GM18868 (cell line): ENCODE measurements at regions not wholly inside any gene's neighbourhood (a gene's known extent, or its start where the extent isn't known, plus 50 kb on each side); places are given as distances from the start of the nearest gene placed in this dataset.

Experiments
- ATAC-seq: cut with Tn5 transposase; IDR thresholded peaks from one replicate; pipeline ENCODE4 v1.9.1; 2021; ENCODE audit warnings: mild to moderate bottlenecking, moderate library complexity; ENCODE audit not compliant: unreplicated experiment

DNA sequence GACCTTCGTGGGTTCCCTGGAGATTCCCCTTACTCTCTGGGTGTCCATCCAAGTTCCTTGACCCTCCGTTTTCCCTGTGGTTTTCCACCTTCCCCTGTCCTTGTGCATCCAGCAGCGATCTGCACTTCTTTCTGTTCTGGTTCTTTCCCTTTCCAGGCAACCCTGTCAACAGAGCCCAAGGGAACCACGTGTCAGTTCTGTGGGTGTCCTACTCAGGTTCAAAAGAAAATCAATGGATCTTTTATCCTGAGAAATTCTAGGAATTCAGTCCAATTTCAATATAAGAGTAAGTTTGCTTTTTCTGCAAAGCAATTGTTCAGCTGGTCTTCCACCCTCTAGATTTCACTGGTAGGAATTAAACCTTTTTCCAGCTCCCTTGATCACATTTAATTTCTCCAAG lies 1394.8 kb upstream of the SLC10A2 start:
- no peak for ATAC-seq

DNA sequence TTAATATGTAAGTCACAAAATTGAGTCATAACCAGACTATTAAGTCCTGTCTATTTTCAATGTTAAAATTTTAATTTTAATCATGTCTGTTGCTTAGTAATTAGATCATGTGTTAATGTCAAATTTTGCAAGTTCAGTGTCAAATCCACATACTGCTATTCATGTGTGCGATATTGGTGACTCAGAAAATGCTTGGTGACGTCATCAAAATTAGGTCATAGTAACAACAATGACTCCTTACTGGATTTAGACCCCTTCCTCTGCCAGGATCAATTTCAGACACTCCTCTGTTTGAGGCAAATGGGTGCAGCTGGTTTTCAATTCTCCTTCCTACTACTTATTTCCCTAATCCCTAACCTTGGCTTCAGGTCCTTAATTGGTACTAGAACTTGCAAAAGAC lies 1394.3 kb upstream of the SLC10A2 start:
- no peak for ATAC-seq

DNA sequence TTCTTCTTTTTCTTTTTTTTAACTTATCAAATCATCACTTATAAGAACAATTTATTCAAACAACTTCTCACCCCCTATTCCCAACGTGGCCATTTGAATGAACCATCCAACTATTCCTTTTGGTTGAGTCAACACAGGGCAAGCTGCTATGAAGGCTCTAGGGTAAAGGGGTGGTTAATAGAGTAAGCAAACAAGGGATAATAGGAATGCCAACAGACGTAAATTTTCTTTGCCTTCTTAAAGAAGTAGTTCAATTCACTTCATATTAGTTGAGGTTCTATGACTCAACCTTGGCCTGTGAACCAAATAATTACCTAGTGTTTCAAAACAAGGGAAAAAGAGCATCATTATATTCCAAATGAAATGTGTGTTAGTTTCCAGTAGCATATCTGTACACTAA lies 1383.8 kb upstream of the SLC10A2 start:
- no peak for ATAC-seq

- no peak for ATAC-seq
These were observed 1381.1 kb upstream of the SLC10A2 start for GRCh38 chr13:104447348-104447747.

GRCh38 chr13:104442536-104442935 lies 1376.3 kb upstream of the SLC10A2 start:
- ATAC-seq: no peak

DNA sequence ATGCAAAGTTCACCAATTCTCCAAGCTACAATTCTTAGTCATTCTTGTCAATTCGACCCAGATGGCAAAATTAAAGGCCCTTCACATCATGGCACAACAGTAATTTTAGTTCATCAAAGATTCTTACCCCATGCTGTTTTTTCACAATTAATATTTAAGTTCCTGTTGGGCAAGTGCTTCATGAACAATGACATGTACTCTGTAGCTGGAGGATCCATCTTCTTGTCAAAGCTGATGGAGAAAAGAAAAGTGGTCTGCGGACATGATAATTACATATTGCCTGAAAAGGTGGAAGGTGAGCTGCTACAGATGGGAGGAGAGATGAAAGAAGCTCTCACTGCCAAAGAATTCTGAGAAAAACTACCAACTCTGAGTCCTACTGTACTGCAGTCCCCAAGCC lies 1370.3 kb upstream of the SLC10A2 start:
- no peak for ATAC-seq

- ATAC-seq: no peak
These were observed 1365.7 kb upstream of the SLC10A2 start for GRCh38 chr13:104431895-104432294.

GRCh38 chr13:104426435-104426834 lies 1360.2 kb upstream of the SLC10A2 start:
- no peak for ATAC-seq

- ATAC-seq: no peak
These were observed 1356.5 kb upstream of the SLC10A2 start for GRCh38 chr13:104422668-104423067.

GRCh38 chr13:104416973-104417372 lies 1350.8 kb upstream of the SLC10A2 start:
- ATAC-seq: no peak

- ATAC-seq: no peak
These were observed 1348.6 kb upstream of the SLC10A2 start for GRCh38 chr13:104414771-104415170.

- no peak for ATAC-seq
These were observed 1348.0 kb upstream of the SLC10A2 start for GRCh38 chr13:104414181-104414580.

GRCh38 chr13:104411141-104411765 lies 1345.0 kb upstream of the SLC10A2 start:
- no peak for ATAC-seq

GRCh38 chr13:104408733-104409132 lies 1342.5 kb upstream of the SLC10A2 start:
- no peak for ATAC-seq

- no peak for ATAC-seq
These were observed 1338.1 kb upstream of the SLC10A2 start for GRCh38 chr13:104404325-104404724.

DNA sequence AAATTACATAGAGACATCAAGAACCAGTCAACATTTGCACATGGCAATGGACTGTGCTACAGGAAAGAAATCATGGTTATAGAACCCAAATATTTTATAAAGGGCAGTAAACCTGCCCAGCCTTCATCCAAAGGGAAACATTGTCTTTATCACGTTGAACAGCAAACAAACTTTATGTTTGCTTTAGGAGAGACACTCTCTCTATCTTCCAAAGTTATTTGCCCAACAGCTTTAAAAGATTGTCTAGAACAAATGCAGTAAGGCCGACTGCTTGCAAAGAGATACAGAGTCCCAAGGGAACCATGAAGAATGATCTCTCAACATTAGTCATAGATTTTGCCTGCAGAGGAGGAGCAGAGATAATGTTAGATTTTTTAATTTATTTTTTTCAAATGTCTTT lies 1323.5 kb upstream of the SLC10A2 start:
- ATAC-seq: no peak

DNA sequence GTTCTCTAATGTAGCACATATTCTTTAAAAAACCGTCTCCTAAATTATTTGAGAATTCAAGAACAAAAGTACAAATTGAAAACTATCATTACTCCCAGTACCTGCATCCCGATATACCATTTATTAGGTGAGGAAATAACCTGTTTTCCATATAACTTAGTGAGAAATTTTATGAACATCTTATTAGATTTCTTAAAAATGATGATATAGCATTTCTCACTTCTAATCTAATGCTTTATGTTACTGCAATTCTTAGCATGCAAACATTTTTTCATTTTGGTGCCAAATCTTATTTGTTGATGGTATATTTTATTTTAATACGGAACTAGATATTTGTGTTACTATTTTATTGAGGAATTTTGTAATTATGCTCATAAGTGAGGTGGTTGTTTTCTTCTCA lies 1321.3 kb upstream of the SLC10A2 start:
- ATAC-seq: no peak

DNA sequence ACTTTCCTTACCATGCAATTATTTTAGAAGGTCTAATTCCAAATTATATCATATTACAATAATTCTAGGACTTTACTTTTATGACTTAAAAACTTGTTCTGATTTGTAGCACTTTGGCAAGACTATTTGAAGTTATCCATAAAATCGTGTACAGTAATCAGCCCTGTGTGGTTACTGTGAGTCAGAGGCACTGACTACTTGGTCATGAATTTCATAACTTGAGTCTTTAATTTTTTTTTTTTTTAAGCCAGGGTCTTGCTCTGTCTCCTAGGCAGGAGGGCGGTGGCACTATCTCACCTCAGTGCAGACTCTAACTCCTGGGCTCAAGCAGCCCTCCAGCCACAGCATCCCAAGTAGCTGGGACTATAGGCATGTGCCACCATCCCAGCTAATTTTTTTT lies 1319.2 kb upstream of the SLC10A2 start:
- no peak for ATAC-seq

- no peak for ATAC-seq
These were observed 1316.7 kb upstream of the SLC10A2 start for GRCh38 chr13:104382951-104383350.

GRCh38 chr13:104376588-104376987 lies 1310.4 kb upstream of the SLC10A2 start:
- ATAC-seq: no peak

- ATAC-seq: no peak
These were observed 1309.4 kb upstream of the SLC10A2 start for GRCh38 chr13:104375614-104376013.

GRCh38 chr13:104372095-104372655 lies 1306.0 kb upstream of the SLC10A2 start:
- ATAC-seq: no peak

- ATAC-seq: no peak
These were observed 1299.2 kb upstream of the SLC10A2 start for GRCh38 chr13:104365430-104365829.
